ENCODE measurements at regions not wholly inside any gene's neighbourhood (a gene's known extent, or its start where the extent isn't known, plus 50 kb on each side); places are given as distances from the start of the nearest gene placed in this dataset.

- DNase-seq = no peak
These were observed 96.8 kb downstream of the TMEM26 start for GRCh38 chr10:61356354-61356753.

DNA sequence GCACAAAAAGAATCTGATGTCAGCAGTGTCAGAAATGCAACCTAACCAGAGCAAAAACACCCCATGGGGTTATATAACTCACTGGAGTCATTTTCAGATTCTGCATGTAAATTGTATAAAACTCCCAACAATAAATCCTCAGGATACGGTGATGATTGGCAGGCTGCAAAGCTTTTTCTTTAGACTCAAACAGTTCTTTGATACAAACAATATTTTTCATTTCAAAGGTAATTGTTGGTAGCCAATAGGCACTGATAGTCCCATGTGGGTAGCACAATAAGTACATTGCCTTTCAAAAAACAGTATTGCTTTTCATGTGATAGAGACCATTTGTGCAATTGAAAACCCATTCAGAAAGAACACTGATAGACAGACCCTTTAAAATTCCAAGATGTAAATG lies 98.0 kb downstream of the TMEM26 start:
- DNase-seq = no peak

GRCh38 chr10:61354401-61354975 lies 98.7 kb downstream of the TMEM26 start:
- no peak for DNase-seq

GRCh38 chr10:61350794-61351193 lies 102.4 kb downstream of the TMEM26 start:
- no peak for DNase-seq

- DNase-seq = no peak
These were observed 103.1 kb downstream of the TMEM26 start for GRCh38 chr10:61350068-61350467.

GRCh38 chr10:61346796-61347413 lies 106.3 kb downstream of the TMEM26 start:
- no peak for DNase-seq

DNA sequence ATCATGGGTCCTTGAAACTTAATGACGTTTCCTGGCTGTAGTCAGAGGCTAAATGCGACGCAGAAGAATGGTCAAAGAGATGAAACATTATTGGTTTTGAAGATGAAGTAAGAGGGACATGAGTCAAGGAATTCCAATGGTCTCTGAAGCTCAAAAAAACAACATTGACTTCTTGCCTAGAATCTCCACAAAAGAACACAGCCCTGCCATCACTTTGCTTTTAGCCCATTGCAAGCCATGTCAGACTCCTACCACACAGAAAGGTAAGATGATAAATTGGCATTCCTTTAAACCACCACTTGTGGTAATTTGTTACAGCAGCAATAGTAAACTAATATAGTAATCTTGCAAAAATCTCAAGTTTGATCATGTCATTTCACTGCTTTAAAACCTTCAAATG lies 109.4 kb downstream of the TMEM26 start:
- no peak for DNase-seq

DNA sequence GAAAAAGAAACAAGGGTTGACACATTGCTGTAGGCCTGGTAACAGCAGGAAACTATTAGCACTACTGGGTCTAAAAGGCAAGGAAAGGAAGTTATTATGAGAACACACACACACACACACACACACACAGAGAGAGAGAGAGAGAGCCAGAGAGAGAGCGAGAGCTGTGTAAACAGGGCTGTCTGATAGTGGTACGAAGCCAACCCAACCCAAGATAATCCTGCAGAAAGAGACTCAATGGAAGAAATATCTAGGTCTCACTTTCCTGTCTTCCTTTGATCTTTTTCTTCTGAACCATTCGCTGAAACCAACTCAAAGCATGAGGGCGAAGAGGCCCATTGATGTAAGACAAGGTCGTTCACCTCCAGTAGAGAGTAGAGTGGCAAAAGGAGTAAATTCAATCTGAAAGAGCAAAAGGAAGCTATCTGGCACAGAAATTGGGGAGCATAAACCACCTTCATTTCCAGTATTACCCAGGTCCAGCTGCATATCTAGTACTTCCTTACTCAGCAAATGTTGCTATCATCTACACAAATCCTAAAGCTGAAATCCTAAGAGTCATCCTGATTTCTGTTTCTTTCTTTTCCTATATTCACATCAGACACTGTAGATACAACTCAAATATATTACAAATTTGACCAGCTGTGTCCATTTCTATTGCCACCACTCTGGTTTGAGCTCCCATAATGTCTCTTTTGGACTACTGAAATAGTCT lies 110.2 kb downstream of the TMEM26 start:
- DNase-seq = no peak

DNA sequence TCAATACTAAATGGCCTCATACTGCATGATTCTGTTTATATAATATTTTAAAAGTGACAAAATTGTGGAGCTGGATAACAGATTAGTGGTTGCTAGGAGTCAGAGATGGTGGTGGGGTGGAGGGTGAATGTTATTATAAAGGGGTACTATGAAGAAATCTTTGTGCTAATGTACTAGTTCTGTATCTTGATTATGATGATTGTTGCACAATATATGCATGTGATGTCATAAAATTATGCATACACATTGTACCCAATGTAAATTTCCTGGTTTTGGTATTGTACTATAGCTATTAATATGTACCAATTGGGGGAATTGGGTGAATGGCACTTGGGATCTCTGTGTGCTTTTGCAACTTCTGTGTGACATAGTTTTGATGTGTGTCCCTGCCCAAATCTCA lies 112.2 kb downstream of the TMEM26 start:
- no peak for DNase-seq

GRCh38 chr10:61338146-61338545 lies 115.0 kb downstream of the TMEM26 start:
- no peak for DNase-seq

DNA sequence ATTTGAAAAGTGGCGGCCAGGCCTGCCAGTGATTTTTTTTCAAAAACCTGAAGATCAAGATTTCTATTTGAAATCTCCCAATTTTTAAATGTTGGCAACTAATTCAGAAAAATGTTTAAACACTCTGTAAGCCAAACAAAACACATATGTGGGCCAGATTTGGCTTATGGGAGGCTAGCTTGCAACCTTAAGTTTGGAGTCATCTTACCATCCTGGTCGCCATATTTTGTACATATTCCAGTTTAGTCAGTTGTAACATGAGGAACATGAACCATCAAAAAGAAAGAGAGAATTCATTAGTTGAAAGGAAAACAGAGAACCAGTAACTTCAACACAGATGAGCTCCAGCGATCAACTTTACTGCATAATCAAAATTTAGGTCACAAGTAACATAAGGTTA lies 115.4 kb downstream of the TMEM26 start:
- no peak for DNase-seq

- DNase-seq = no peak
These were observed 116.3 kb downstream of the TMEM26 start for GRCh38 chr10:61336831-61337230.

- no peak for DNase-seq
These were observed 117.8 kb downstream of the TMEM26 start for GRCh38 chr10:61335359-61335758.

DNA sequence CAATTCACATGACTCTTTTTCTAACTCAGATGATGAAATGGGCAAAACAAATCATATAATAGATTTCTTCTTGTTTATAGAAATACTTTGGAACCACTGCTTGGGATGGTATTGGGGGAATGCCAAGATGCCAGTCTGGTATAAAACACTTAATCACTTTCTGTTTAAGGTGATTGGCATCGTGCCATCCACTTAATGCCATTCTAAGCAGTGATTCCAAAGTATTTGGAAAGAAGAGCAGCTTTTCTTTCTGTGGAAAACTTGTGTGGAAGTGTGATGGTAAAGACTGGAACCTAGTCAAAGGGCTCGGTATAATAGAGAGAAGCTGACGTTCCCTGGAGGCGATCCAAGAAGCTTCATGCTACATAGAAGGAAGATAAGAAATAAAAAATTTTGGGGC lies 120.6 kb downstream of the TMEM26 start:
- no peak for DNase-seq

- no peak for DNase-seq
These were observed 122.5 kb downstream of the TMEM26 start for GRCh38 chr10:61330669-61331068.

DNA sequence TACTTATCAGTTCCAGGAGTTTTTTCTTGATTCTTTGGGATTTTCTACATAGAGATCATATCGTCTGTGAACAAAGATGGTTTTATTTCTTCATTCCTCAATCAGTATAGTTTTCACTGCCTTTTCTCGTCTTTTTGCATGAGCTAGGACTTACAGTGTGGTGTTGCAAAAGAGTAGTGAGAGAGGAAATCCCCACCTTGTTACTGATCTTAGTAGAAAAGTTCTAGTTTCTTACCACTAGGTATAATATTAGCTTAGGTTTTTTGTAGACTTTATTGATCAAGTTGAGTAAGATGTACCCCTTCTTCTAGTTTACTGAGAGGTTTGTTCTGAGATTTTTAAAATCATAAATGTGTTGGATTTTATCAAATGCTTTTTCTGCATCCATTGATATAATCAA lies 123.3 kb downstream of the TMEM26 start:
- DNase-seq = no peak

- no peak for DNase-seq
These were observed 127.8 kb downstream of the TMEM26 start for GRCh38 chr10:61325223-61325960.

DNA sequence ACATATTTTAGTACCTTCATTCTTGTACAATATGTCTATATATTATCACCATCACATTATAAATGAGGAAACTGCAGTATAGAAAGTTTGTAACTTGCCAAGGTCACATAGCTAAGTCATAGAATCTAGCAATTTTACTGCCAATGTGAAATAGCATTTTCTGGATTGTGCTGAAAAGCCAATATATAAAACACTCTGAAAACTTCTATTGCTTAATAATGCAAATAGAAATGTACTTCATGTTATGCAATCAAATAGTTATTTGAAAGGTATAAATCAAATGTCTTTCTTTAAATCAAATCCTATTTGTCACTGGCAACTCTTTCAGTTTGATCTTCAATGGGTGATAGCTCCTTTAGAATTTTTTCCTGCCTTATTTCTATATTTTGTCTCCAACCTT lies 129.5 kb downstream of the TMEM26 start:
- DNase-seq = no peak

- no peak for DNase-seq
These were observed 131.9 kb downstream of the TMEM26 start for GRCh38 chr10:61321041-61321857.

DNA sequence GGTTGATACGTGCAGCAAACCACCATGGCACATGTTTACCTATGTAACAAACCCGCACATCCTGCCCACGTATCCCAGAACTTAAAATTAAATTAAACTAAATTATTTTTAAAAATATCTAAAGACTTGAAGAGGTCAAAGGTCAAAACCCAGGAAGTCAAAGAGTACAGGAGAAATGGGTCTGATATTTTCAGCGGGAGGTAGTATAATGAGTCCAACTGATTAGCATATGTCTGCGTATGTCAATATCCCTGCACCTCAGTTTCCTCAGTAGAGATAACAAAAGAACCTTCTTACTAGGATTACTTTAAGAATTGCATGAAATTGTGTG lies 133.0 kb downstream of the TMEM26 start:
- no peak for DNase-seq

DNA sequence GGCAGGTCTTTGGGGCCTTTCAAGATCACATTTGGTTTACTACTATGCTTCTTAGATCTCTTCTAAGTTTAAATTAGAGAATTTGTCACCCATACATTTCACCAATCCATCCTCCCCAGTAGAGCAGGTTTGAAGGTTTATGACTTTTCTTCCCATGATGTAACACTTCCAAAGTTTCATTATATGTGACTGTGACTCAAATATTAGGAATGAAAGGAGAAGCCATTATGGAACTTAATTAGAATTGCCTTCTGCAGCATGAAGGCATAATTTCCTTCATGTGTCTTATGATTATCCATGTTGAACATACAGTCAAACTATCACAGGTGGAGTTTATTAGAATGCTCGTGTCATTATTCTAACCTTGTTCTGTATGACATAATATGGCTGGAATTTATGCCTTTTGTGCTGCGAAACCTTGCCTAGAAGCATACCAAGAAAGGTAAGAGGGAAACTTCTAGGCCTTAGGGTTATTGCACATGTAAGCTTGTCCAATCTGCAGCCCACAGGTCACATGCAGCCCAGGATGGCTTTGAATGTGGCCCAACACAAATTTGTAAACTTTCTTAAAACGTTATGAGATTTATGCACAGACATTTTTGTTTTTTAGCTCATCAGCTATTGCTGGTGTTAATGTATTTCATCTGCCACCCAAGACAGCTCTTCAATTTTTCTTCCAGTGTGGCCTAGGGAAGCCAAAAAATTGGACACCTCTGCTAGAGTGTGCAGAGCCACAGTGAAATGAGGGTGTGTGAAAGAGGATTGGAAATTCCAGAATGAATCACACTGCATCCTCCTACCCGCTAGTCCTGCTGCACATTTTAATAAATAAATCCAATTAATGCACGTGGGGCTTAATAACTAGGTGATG lies 133.6 kb downstream of the TMEM26 start:
- DNase-seq = no peak

DNA sequence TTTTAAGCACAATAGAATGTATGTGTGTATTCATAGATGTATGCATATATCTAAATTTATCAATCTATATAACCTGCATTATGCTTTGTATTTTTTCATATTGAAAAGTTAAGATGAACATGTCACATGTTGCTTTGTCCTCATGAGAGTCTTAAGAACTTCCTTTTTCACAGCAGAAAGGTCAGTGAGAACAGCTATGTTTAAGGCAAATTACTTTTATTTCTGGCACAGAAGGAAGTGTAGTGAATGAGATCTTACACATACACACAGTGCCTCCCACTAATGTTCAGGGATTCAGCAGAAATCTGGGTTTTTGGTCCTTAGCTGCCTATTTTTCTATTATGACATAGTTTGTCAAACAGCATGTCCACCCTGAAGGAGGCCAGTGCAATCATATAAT lies 134.8 kb downstream of the TMEM26 start:
- no peak for DNase-seq

All from CD4-positive, alpha-beta T cell treated with Interleukin-4 for 4 hours (primary cell).